ENCODE measurements at regions not wholly inside any gene's neighbourhood (a gene's known extent, or its start where the extent isn't known, plus 50 kb on each side); places are given as distances from the start of the nearest gene placed in this dataset.

DNA sequence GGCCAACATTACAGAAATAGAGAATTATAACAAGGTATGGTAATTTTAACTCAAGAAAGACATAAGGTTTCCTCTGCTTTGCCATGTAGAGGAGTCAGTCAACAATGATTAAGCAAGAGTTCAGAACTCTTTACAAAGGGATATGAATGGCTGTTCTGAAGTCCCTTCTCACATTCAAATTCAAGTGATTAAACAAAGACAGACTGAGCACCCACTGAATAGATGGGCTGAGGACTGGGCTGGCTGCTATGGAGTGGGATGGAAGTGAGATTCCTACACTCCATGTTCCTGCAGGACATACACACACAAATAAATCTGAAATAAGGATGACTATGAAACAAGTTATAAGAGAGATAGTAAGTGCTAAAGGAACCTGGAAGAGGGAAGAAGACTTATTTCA, 199.0 kb upstream of the GRIP1 start:
- intact Hi-C loops (cut with micrococcal nuclease; ENCODE audit: unreplicated experiment) (no loop called here), in situ Hi-C loops (cut with HindIII; ENCODE audit: low pct_unique_long_range_greater_than_20kb, low sequenced_read_pairs) (no loop called here)
- Histone ChIP-seq H3K9me3 (ENCODE audit: control insufficient read depth, insufficient read depth, low read depth, low read length) (no peaks in the 10 kb centered on the region), H3K27ac (ENCODE audit: low read length) (no peak overlapping the region), H3K36me3 (ENCODE audit: control insufficient read depth, insufficient read depth, low read length) (no peaks in the 10 kb centered on the region), H3K4me1 (ENCODE audit: control insufficient read depth, insufficient read depth, low read length) (no peaks in the 10 kb centered on the region), H3K4me3 (ENCODE audit: low read depth in 2 of 2, low read length in 2 of 2) (no peak overlapping the region), H3K27me3 (ENCODE audit: control insufficient read depth, insufficient read depth, low read length) (no peaks in the 10 kb centered on the region; the same call in 1 of the 2 replicates)
- no peak for DNase-seq (ENCODE audit: low read depth, low spot score)
- TF ChIP-seq POLR2AphosphoS5 (IDR thresholded peaks at IDR 0.05; ENCODE audit: low read depth, low read length) = no peak
- TF ChIP-seq, protein P1, sequence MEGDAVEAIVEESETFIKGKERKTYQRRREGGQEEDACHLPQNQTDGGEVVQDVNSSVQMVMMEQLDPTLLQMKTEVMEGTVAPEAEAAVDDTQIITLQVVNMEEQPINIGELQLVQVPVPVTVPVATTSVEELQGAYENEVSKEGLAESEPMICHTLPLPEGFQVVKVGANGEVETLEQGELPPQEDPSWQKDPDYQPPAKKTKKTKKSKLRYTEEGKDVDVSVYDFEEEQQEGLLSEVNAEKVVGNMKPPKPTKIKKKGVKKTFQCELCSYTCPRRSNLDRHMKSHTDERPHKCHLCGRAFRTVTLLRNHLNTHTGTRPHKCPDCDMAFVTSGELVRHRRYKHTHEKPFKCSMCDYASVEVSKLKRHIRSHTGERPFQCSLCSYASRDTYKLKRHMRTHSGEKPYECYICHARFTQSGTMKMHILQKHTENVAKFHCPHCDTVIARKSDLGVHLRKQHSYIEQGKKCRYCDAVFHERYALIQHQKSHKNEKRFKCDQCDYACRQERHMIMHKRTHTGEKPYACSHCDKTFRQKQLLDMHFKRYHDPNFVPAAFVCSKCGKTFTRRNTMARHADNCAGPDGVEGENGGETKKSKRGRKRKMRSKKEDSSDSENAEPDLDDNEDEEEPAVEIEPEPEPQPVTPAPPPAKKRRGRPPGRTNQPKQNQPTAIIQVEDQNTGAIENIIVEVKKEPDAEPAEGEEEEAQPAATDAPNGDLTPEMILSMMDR (IDR thresholded peaks at IDR 0.05) = no peak
- no peak for TF ChIP-seq TCF7L2 (IDR thresholded peaks at IDR 0.05; ENCODE audit: low read depth, low read length)
- no peak for TF ChIP-seq SIN3A (IDR thresholded peaks at IDR 0.05; ENCODE audit: borderline replicate concordance, insufficient read depth, low read depth, low read length)
- TF ChIP-seq, protein P2, sequence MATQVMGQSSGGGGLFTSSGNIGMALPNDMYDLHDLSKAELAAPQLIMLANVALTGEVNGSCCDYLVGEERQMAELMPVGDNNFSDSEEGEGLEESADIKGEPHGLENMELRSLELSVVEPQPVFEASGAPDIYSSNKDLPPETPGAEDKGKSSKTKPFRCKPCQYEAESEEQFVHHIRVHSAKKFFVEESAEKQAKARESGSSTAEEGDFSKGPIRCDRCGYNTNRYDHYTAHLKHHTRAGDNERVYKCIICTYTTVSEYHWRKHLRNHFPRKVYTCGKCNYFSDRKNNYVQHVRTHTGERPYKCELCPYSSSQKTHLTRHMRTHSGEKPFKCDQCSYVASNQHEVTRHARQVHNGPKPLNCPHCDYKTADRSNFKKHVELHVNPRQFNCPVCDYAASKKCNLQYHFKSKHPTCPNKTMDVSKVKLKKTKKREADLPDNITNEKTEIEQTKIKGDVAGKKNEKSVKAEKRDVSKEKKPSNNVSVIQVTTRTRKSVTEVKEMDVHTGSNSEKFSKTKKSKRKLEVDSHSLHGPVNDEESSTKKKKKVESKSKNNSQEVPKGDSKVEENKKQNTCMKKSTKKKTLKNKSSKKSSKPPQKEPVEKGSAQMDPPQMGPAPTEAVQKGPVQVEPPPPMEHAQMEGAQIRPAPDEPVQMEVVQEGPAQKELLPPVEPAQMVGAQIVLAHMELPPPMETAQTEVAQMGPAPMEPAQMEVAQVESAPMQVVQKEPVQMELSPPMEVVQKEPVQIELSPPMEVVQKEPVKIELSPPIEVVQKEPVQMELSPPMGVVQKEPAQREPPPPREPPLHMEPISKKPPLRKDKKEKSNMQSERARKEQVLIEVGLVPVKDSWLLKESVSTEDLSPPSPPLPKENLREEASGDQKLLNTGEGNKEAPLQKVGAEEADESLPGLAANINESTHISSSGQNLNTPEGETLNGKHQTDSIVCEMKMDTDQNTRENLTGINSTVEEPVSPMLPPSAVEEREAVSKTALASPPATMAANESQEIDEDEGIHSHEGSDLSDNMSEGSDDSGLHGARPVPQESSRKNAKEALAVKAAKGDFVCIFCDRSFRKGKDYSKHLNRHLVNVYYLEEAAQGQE (IDR thresholded peaks at IDR 0.05; ENCODE audit: insufficient read depth in 1 of 2, low read depth in 2 of 2, low read length in 1 of 2) = no peak
- POLR2A ChIA-PET = no interaction called here
- CTCF ChIA-PET = no interaction called here
- no peak for ATAC-seq
- no TSS peak for BruUV-seq (replicated peaks)

DNA sequence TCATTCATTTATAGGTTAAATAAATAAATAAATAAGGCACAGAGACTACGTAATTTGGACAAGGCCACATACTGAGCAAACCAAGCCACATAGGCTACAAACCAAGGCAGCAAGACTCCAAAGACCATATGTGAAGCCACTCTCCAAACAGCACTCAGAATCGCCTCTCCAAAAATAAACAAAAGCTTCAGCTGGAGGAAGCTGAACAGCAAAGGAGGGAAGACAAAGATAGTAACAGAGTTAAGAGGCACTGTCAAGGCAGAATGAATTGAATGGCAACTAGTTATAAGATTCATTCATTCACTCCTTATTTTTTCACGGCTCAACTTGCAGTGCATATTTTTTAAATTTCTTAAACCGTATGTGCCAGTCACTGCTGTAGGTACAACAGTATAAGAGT, 200.5 kb upstream of the GRIP1 start:
- Histone ChIP-seq H3K27ac (ENCODE audit: low read length) (no peak overlapping the region), H3K27me3 (ENCODE audit: control insufficient read depth, insufficient read depth, low read length) (peaks cover 2% of the 10 kb centered on the region), H3K4me1 (ENCODE audit: control insufficient read depth, insufficient read depth, low read length) (no peaks in the 10 kb centered on the region), H3K4me3 (ENCODE audit: low read depth in 2 of 2, low read length in 2 of 2) (no peak overlapping the region), H3K9me3 (ENCODE audit: control insufficient read depth, insufficient read depth, low read depth, low read length) (no peaks in the 10 kb centered on the region), H3K36me3 (ENCODE audit: control insufficient read depth, insufficient read depth, low read length) (no peaks in the 10 kb centered on the region)
- no peak for ATAC-seq
- DNase-seq (ENCODE audit: low read depth, low spot score) = no peak
- TF ChIP-seq POLR2AphosphoS5 (IDR thresholded peaks at IDR 0.05; ENCODE audit: low read depth, low read length) (no peak), TCF7L2 (IDR thresholded peaks at IDR 0.05; ENCODE audit: low read depth, low read length) (no peak), SIN3A (IDR thresholded peaks at IDR 0.05; ENCODE audit: borderline replicate concordance, insufficient read depth, low read depth, low read length) (no peak)
- TF ChIP-seq, protein P1 (IDR thresholded peaks at IDR 0.05) = no peak
- TF ChIP-seq, protein P2 (IDR thresholded peaks at IDR 0.05; ENCODE audit: insufficient read depth in 1 of 2, low read depth in 2 of 2, low read length in 1 of 2) = no peak
- intact Hi-C loops (cut with micrococcal nuclease; ENCODE audit: unreplicated experiment) = no loop called here
- ChIA-PET CTCF (no interaction called here), POLR2A (no interaction called here)
- in situ Hi-C loops (cut with HindIII; ENCODE audit: low pct_unique_long_range_greater_than_20kb, low sequenced_read_pairs) = no loop called here
- BruUV-seq (replicated peaks) = no TSS peak

Measured in Panc1 (cell line).